Activated CD8-positive, alpha-beta memory T cell treated with anti-CD3 and anti-CD28 coated beads for 36 hours (primary cell): ENCODE measurements at regions not wholly inside any gene's neighbourhood (a gene's known extent, or its start where the extent isn't known, plus 50 kb on each side); places are given as distances from the start of the nearest gene placed in this dataset.
"Not testable (repeated sequence)": the region's sequence is repeated elsewhere in the genome, so short reads cannot be mapped to it uniquely, and the experiment has no call there.

Experiments used
- CTCF ChIA-PET: fragments of 350-600 bp; sonication (Branson Sonifier 250); formaldehyde crosslinking; loops from one replicate; lab custom pipeline; 2021; ENCODE audit warnings: antibody characterized with exemption; lab: Charles Lee
- POLR2A ChIA-PET: fragments of 350-600 bp; sonication (Branson Sonifier 250); formaldehyde crosslinking; loops from one replicate; lab custom pipeline; 2021; ENCODE audit warnings: antibody characterized with exemption; lab: Charles Lee

GRCh38 chr9:103068753-103069152, 73.6 kb downstream of the CYLC2 start:
- ChIA-PET CTCF (no interaction called here), POLR2A (no interaction called here)

- ChIA-PET POLR2A (no interaction called here), CTCF (no interaction called here)
Observed at GRCh38 chr9:103078581-103078980, 83.4 kb downstream of the CYLC2 start.

GRCh38 chr9:103082494-103082893, 87.4 kb downstream of the CYLC2 start:
- CTCF ChIA-PET: no interaction called here
- POLR2A ChIA-PET: no interaction called here

- POLR2A ChIA-PET: no interaction called here
- CTCF ChIA-PET: no interaction called here
Observed at GRCh38 chr9:103089357-103089756, 94.2 kb downstream of the CYLC2 start.

GRCh38 chr9:103104101-103104500, 109.0 kb downstream of the CYLC2 start:
- ChIA-PET CTCF (no interaction called here), POLR2A (no interaction called here)

GRCh38 chr9:103116246-103116645, 121.1 kb downstream of the CYLC2 start:
- ChIA-PET CTCF (no interaction called here), POLR2A (no interaction called here)

GRCh38 chr9:103126494-103126893, 131.4 kb downstream of the CYLC2 start:
- ChIA-PET POLR2A (no interaction called here), CTCF (no interaction called here)

GRCh38 chr9:103139891-103140290, 144.8 kb downstream of the CYLC2 start:
- ChIA-PET CTCF (no interaction called here), POLR2A (no interaction called here)

- POLR2A ChIA-PET: no interaction called here
- CTCF ChIA-PET: no interaction called here
Observed at GRCh38 chr9:103152473-103152872, 157.3 kb downstream of the CYLC2 start.

GRCh38 chr9:103167530-103167929, 172.4 kb downstream of the CYLC2 start:
- CTCF ChIA-PET: no interaction called here
- POLR2A ChIA-PET: no interaction called here

GRCh38 chr9:103168254-103168653, 173.1 kb downstream of the CYLC2 start:
- ChIA-PET POLR2A (no interaction called here), CTCF (no interaction called here)

- CTCF ChIA-PET: no interaction called here
- POLR2A ChIA-PET: no interaction called here
Observed at GRCh38 chr9:103169798-103170197, 174.7 kb downstream of the CYLC2 start.

GRCh38 chr9:103183701-103184171, 188.6 kb downstream of the CYLC2 start:
- CTCF ChIA-PET: no interaction called here
- POLR2A ChIA-PET: no interaction called here

- CTCF ChIA-PET: no interaction called here
Observed at GRCh38 chr9:103186959-103187358, 191.8 kb downstream of the CYLC2 start.

GRCh38 chr9:103188781-103189350, 193.7 kb downstream of the CYLC2 start:
- CTCF ChIA-PET: no interaction called here

More at GRCh38 chr9:103186959-103187358, 191.8 kb downstream of the CYLC2 start:
- POLR2A ChIA-PET: no interaction called here

GRCh38 chr9:103193992-103194391, 198.9 kb downstream of the CYLC2 start:
- ChIA-PET CTCF (no interaction called here), POLR2A (no interaction called here)

More at GRCh38 chr9:103188781-103189350, 193.7 kb downstream of the CYLC2 start:
- POLR2A ChIA-PET: no interaction called here

- POLR2A ChIA-PET: no interaction called here
- CTCF ChIA-PET: no interaction called here
Observed at GRCh38 chr9:103203172-103203571, 208.0 kb downstream of the CYLC2 start.

GRCh38 chr9:103205881-103206585, 210.9 kb downstream of the CYLC2 start:
- CTCF ChIA-PET, POLR2A ChIA-PET: not testable (repeated sequence)

- CTCF ChIA-PET: no interaction called here
- POLR2A ChIA-PET: no interaction called here
Observed at GRCh38 chr9:103210607-103211006, 215.5 kb downstream of the CYLC2 start.

GRCh38 chr9:103215197-103215596, 220.1 kb downstream of the CYLC2 start:
- ChIA-PET POLR2A (no interaction called here), CTCF (no interaction called here)
